Posterior vena cava (tissue), 2 donors: ENCODE measurements at regions not wholly inside any gene's neighbourhood (a gene's known extent, or its start where the extent isn't known, plus 50 kb on each side); places are given as distances from the start of the nearest gene placed in this dataset.
"Not testable (repeated sequence)": the region's sequence is repeated elsewhere in the genome, so short reads cannot be mapped to it uniquely, and the experiment has no call there.

Experiments
- DNase-seq: peaks from one replicate; pipeline ENCODE4 v3.0.0-alpha.2; 2020; ENCODE audit warnings: low spot score
- intact Hi-C, 2 donors: fragments of 100-400 bp; cut with DNase I; formaldehyde crosslinking; loops; one replicate each; pipeline versions ENCODE4 v1.14.1 to v1.14.2; 2022 to 2023
- donor health status: DM: yes; HTN: yes; CAD: no.
- donor health status: DM: yes; HTN: yes; CAD: no.

DNA sequence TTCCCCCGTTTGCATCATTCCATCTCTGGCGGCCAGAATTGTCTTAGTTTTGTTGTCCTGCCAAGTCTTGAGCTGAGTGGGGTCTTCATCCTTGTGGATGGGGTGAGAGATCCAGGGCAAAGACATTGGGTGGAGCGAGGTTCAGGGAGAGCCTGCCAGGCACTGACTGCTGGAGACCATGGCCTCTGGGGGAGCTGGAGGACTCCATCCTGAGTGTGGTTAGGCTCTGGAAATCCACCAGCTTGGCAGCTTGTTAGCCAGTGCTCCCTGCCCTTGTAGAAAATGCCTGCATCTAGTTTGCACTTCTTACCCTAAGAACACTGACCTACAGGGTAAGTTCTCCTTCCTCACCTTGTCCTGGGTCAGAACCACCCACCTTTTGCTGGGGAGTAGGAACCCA, 97.2 kb upstream of the ZNF536 start:
- intact Hi-C loops: no loop called here
- DNase-seq: no peak

DNA sequence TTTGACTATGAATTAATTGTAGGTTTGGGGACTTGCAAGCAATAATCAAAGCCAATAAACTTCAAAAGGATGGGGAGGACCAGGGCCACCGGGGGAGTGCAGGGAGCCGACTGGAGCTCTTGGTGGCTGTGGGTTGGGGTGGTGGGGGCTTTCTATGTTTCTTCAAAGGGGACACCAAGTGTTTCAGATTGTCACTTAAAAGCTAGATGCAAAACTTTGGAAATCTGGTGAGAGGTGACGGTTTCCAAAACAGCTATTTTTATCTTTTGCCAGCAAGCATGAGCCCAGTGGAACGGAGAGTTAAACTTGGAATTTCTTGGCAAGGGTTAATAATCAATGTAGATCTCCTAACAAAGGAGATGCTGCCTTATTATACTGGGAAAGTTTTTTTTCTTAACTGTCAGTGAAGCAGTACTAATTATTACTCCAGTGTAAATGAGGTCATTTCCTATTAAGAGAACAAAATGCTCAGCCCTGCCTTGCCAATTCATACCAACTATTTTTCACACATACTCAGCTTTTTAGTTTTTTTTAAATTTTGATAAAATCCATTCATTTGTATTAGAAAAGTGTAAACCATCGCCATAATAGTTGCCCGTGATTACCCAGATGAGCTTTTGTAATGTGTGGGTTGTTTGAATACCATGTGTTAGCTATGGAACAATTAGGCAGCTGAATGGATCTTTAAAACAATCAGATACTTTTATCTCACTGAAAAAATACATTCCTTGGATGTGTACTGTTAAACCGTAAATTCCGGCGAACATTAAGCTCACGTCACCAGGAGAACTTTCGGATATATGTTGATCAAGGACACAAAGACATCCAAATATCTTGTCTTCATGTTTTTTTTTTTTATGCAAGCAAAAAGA, 95.9 kb upstream of the ZNF536 start:
- intact Hi-C loops: no loop called here
- DNase-seq: no peak

DNA sequence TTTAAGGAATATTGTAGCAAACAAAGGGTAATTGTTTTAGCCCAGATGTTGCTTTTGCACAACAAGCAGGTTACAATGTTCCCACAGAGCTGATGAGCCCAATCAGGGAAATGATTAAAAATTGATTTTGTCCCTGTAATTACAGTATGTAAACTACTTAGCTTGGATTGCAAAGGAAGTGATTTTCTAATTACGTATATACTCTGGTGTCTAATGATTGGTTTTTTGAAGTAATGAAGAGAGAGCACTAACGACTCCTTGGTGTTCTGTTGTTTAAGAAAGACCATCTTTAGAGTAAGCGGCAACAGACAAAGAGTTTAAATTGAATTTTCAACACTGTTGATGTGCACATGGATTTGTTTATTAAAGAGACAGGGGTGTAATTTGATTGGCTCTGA, 95.3 kb upstream of the ZNF536 start:
- intact Hi-C loops: no loop called here
- no peak for DNase-seq

GRCh38 chr19:30277941-30278881, 94.0 kb upstream of the ZNF536 start:
- intact Hi-C loops: no loop called here
- no peak for DNase-seq

- intact Hi-C loops: no loop called here
- no peak for DNase-seq
Measured at GRCh38 chr19:30278882-30279254, 93.3 kb upstream of the ZNF536 start.

- DNase-seq: no peak
- intact Hi-C loops: no loop called here
Measured at GRCh38 chr19:30280018-30280417, 92.2 kb upstream of the ZNF536 start.

- intact Hi-C loops: no loop called here
- no peak for DNase-seq
Measured at GRCh38 chr19:30281906-30282305, 90.3 kb upstream of the ZNF536 start.

DNA sequence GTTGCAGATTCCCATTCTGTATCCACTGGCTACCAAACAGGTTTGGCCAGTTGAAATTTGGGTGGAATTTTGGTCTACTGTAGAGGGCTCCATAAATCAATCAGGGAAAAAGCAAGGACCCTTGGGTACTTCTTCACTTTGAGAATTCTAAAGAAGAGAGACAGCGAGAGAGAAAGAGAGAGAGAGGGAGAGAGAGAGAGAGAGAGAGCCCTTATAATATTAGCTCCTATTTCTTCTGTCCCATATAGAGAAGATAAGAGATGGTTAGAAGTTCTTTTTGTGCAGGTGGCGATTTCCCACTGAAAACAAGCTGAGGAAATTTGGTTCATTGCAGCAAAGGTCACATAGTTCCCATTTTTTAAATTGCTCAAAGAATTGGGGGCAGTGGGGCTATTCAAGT, 88.6 kb upstream of the ZNF536 start:
- intact Hi-C loops: no loop called here
- no peak for DNase-seq

DNA sequence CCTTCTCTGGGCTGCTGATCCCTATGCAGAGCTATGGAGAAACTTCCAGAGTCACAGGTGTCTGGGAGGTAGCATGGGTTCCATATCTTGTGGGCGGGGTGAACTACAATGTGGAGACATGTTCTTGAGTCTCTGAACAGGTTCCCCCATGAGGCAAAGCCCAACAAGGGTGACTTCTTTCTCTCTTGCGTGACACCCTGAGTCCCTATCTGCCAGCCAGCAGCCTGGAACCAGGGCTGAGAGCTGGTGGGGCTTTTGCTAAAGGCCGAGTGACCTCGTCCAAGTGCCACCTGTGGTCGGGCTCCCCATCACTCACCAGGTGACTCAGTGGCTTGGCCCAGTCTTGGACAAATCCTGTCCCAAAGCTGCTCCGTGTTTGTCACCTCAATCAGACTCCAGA, 88.0 kb upstream of the ZNF536 start:
- intact Hi-C loops: no loop called here
- no peak for DNase-seq

- intact Hi-C loops: no loop called here
- no peak for DNase-seq
Measured at GRCh38 chr19:30284885-30285284, 87.3 kb upstream of the ZNF536 start.

DNA sequence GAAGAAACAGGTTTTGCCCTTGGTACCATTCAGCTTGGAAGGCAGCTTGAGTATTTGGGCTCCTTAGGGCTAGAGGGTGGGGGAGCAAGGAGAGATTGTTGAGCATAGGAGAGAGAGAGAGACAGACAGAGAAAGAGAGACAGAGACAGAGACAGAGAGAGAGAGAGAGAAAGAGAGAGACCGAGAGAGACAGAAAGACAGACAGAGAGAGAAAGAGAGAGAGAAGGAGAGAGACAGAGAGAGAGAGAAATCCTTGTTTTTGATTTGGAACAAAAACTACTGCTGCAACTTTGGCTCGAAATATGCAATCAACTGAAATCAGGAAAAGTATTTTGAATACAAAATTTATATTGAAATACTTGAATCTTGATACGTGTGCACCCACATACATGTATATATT, 85.8 kb upstream of the ZNF536 start:
- DNase-seq: no peak
- intact Hi-C loops: no loop called here

GRCh38 chr19:30287259-30287658, 84.9 kb upstream of the ZNF536 start:
- intact Hi-C loops: no loop called here
- DNase-seq: no peak

GRCh38 chr19:30287973-30288372, 84.2 kb upstream of the ZNF536 start:
- intact Hi-C loops: no loop called here
- DNase-seq: no peak

DNA sequence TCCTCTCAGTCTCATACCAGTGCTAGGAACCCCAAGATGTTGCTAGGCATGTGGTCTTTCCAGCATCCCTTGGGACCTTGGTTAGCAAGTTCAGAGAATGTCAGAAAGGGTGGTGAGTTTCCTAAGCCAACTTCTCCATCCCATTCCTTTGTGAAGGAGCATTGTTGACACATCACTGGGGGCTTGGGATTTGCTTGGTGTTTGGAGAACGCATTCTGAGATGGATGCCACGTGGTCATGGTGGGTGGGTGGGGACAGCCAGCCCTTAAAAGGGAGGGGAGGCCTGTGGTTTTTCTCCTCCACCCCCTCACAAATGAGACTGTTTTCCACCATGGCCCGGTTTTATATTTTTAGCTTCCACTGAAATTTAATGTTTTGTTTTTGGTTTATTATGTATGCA, 83.3 kb upstream of the ZNF536 start:
- intact Hi-C loops: no loop called here
- no peak for DNase-seq

- intact Hi-C loops: no loop called here
- no peak for DNase-seq
Measured at GRCh38 chr19:30289336-30289735, 82.8 kb upstream of the ZNF536 start.

DNA sequence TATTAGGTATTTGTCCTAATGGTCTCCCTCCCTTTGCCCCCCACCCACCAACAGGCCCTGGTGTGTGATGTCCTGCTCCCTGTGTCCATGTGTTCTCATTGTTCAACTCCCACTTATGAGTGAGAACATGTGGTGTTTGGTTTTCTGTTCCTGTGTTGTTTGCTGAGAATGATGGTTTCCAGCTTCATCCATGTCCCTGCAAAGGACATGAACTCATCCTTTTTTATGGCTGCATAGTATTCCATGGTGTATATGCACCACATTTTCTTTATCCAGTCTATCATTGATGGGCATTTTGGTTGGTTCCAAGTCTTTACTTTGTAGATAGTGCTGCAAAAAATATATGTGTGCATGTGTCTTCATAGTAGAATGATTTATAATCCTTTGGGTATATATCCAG, 81.4 kb upstream of the ZNF536 start:
- intact Hi-C loops, DNase-seq: not testable (repeated sequence)

- intact Hi-C loops: no loop called here
- no peak for DNase-seq
Measured at GRCh38 chr19:30293051-30293785, 79.0 kb upstream of the ZNF536 start.

DNA sequence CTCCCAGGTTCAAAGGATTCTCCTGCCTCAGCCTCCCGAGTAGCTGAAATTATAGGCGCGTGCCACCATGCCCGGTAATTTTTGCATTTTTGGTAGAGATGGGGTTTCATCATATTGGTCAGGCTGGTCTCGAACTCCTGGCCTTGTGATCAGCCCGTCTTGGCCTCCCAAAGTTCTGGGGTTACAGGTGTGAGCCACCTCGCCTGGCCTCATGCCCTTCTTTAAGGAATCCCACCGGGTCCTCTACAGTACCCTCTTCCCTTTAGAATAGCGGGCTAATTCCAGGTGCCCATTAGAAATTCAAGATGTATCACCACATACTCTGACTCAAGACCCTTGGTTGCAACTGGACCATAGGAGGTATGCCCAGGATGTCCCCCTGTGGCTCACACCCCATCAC, 74.2 kb upstream of the ZNF536 start:
- intact Hi-C loops: no loop called here
- DNase-seq: no peak

- intact Hi-C loops: no loop called here
- DNase-seq: no peak
Measured at GRCh38 chr19:30303131-30303654, 69.0 kb upstream of the ZNF536 start.

DNA sequence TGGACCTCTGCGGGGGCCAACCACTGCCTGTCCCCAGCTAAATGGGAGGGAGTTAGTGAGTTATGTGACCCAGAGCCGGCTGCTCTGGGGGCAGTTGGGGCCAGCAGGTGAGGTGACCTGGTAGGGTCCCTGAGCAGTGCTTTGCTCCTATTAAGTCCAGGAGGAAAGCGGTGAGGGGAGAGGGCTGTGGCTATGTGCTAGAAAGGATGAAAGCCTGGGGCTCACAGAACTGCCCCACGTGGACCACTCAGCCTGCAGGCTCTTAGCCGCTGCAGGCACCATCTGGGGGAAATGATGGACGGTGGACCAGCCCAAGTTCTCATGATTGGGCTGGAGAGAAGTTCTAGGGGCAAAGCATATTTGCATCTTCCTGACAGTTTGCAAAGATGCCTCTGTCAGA, 67.6 kb upstream of the ZNF536 start:
- intact Hi-C loops: no loop called here
- DNase-seq: no peak
